H1 (cell line): ENCODE measurements at regions not wholly inside any gene's neighbourhood (a gene's known extent, or its start where the extent isn't known, plus 50 kb on each side); places are given as distances from the start of the nearest gene placed in this dataset.

Experiments used
- CTCF ChIA-PET: fragments of 300-600 bp; sonication (Branson Sonifier 250); formaldehyde crosslinking; loops from one replicate; lab custom pipeline; 2021; ENCODE audit not compliant: partially characterized antibody; lab: Charles Lee
- POLR2A ChIA-PET: fragments of 300-600 bp; sonication (Branson Sonifier 250); formaldehyde crosslinking; loops from one replicate; lab custom pipeline; 2021; ENCODE audit warnings: inconsistent platforms; ENCODE audit not compliant: partially characterized antibody; lab: Charles Lee
- DNase-seq, 2 experiments: peaks; one replicate each; pipeline versions ENCODE4 v3.0.0 to v3.0.0-alpha.2; 2010 to 2022; ENCODE audit warnings: low spot score in 2 of 2, low read depth in 1 of 2, mixed read lengths in 1 of 2
- FAIRE-seq: peaks from 2 replicates; lab custom pipeline; 2011; peaks lifted over from hg19 to GRCh38; lab: Jason Lieb, UNC
- H2AFZ ChIP-seq: 2 replicates; pipeline ENCODE4 v1.8.1; 2012; ENCODE audit warnings: low read length, inconsistent platforms
- H2AK5ac ChIP-seq: 2 replicates; pipeline ENCODE4 v1.6.1; 2013; ENCODE audit warnings: low read depth, low read length
- H2BK120ac ChIP-seq: replicated peaks from 2 replicates; pipeline ENCODE3; 2013; ENCODE audit warnings: low read depth, low read length, inconsistent platforms
- H2BK12ac ChIP-seq: 2 replicates; pipeline ENCODE4 v1.6.1; 2013; ENCODE audit warnings: low read depth, low read length
- H2BK15ac ChIP-seq: 2 replicates; pipeline ENCODE4 v1.6.1; 2013; ENCODE audit warnings: low read length
- H2BK20ac ChIP-seq: 2 replicates; pipeline ENCODE4 v1.6.1; 2013; ENCODE audit warnings: low read length
- H2BK5ac ChIP-seq: 2 replicates; pipeline ENCODE4 v1.6.1; 2013; ENCODE audit warnings: low read depth, low read length
- H3K14ac ChIP-seq: 2 replicates; pipeline ENCODE4 v1.6.1; 2013; ENCODE audit warnings: inconsistent platforms; ENCODE audit not compliant: insufficient read length
- H3K18ac ChIP-seq: 2 replicates; pipeline ENCODE4 v1.6.1; 2013; ENCODE audit warnings: low read length; ENCODE audit errors: extremely low read depth
- H3K23ac ChIP-seq: 2 replicates; pipeline ENCODE4 v1.6.1; 2013; ENCODE audit warnings: inconsistent platforms; ENCODE audit not compliant: insufficient read length
- H3K23me2 ChIP-seq: 2 replicates; pipeline ENCODE4 v1.6.1; 2013; ENCODE audit warnings: low read depth, low read length
- H3K27ac ChIP-seq: 2 replicates; pipeline ENCODE4 v1.6.1; 2011; ENCODE audit warnings: low read depth, low read length, inconsistent platforms
- H3K27me3 ChIP-seq, 4 experiments: replicated peaks in 1 of 4; 1 replicate in 1 of 4; 2 replicates in 3 of 4; pipeline versions ENCODE4 v1.6.1 to v1.8.1; 2011 to 2013; ENCODE audit warnings: low read length in 3 of 4, mild to moderate bottlenecking in 3 of 4, inconsistent platforms in 2 of 4, mixed read lengths in 2 of 4, moderate library complexity in 1 of 4; ENCODE audit not compliant: control insufficient read depth in 3 of 4, insufficient read depth in 3 of 4; ENCODE audit errors: extremely low read depth in 1 of 4
- H3K36me3 ChIP-seq, 4 experiments: 2 replicates each; pipeline versions ENCODE4 v1.6.1 to v1.8.1; 2011 to 2013; ENCODE audit warnings: mild to moderate bottlenecking in 4 of 4, low read length in 3 of 4, moderate library complexity in 2 of 4, control low read depth in 1 of 4, inconsistent platforms in 1 of 4; ENCODE audit not compliant: insufficient read depth in 4 of 4, control insufficient read depth in 2 of 4
- H3K4ac ChIP-seq: replicated peaks from 2 replicates; pipeline ENCODE3; 2013; ENCODE audit warnings: low read length, low read depth, mixed read lengths, inconsistent platforms; ENCODE audit not compliant: insufficient read length
- H3K4me1 ChIP-seq, 4 experiments: replicated peaks in 1 of 4; 1 replicate in 1 of 4; 2 replicates in 3 of 4; pipeline versions ENCODE4 v1.6.1 to v1.8.1; 2011 to 2013; ENCODE audit warnings: low read length in 3 of 4, inconsistent platforms in 2 of 4, mixed read lengths in 1 of 4; ENCODE audit not compliant: insufficient read depth in 4 of 4, control insufficient read depth in 3 of 4
- H3K4me2 ChIP-seq, 2 experiments: 2 replicates each; pipeline versions ENCODE4 v1.6.1 to v1.8.1; 2011 to 2013; ENCODE audit warnings: low read depth in 2 of 2, low read length in 2 of 2, control low read depth in 1 of 2, inconsistent platforms in 1 of 2, mild to moderate bottlenecking in 1 of 2; ENCODE audit not compliant: insufficient read depth in 1 of 2
- H3K4me3 ChIP-seq, 4 experiments: fragments of 200-600, 300-600 bp in 1 of 4; sonication (generic), shearing (Covaris generic), sonication (Bioruptor Twin) in 1 of 4; 2 replicates each; pipeline versions ENCODE4 v1.5.1 to v1.8.1; 2011 to 2016; ENCODE audit warnings: low read length in 4 of 4, low read depth in 3 of 4, control low read depth in 2 of 4, inconsistent platforms in 2 of 4, mild to moderate bottlenecking in 2 of 4, mixed read lengths in 1 of 4, moderate library complexity in 1 of 4; ENCODE audit not compliant: insufficient read depth in 2 of 4; ENCODE audit errors: extremely low read depth in 1 of 4
- H3K56ac ChIP-seq: replicated peaks from 2 replicates; pipeline ENCODE3; 2013; ENCODE audit warnings: low read depth, mild to moderate bottlenecking, mixed read lengths, low read length, inconsistent platforms; ENCODE audit not compliant: insufficient read length
- H3K79me1 ChIP-seq: 2 replicates; pipeline ENCODE4 v1.6.1; 2013; ENCODE audit warnings: low read depth, low read length, control low read depth
- H3K79me2 ChIP-seq, 2 experiments: 2 replicates each; pipeline versions ENCODE4 v1.6.1 to v1.8.1; 2012 to 2013; ENCODE audit warnings: low read length in 2 of 2, mild to moderate bottlenecking in 2 of 2, inconsistent platforms in 1 of 2; ENCODE audit not compliant: insufficient read depth in 2 of 2, control insufficient read depth in 1 of 2
- H3K9ac ChIP-seq, 4 experiments: replicated peaks in 1 of 4; 1 replicate in 1 of 4; 2 replicates in 3 of 4; pipeline versions ENCODE4 v1.6.1 to v1.8.1; 2011 to 2013; ENCODE audit warnings: low read depth in 3 of 4, low read length in 3 of 4, control low read depth in 2 of 4, mild to moderate bottlenecking in 2 of 4, moderate library complexity in 2 of 4, inconsistent platforms in 1 of 4; ENCODE audit errors: extremely low read depth in 1 of 4
- H3K9me3 ChIP-seq, 2 experiments: 2 replicates each; pipeline versions ENCODE4 v1.6.1 to v1.8.1; 2012 to 2013; ENCODE audit warnings: mild to moderate bottlenecking in 2 of 2, moderate library complexity in 2 of 2, control low read depth in 1 of 2, inconsistent platforms in 1 of 2, low read depth in 1 of 2, low read length in 1 of 2, mixed read lengths in 1 of 2; ENCODE audit not compliant: insufficient read depth in 2 of 2
- H4K20me1 ChIP-seq, 2 experiments: replicated peaks in 1 of 2; 2 replicates each; pipeline versions ENCODE3 to v1.8.1; 2011 to 2013; ENCODE audit warnings: inconsistent platforms in 2 of 2, low read length in 2 of 2, mild to moderate bottlenecking in 1 of 2; ENCODE audit not compliant: insufficient read depth in 2 of 2, control insufficient read depth in 1 of 2
- H4K5ac ChIP-seq: 2 replicates; pipeline ENCODE4 v1.6.1; 2013; ENCODE audit warnings: low read length, low read depth, mixed read lengths, inconsistent platforms; ENCODE audit not compliant: insufficient read length
- H4K8ac ChIP-seq: 2 replicates; pipeline ENCODE4 v1.8.0; 2013; ENCODE audit warnings: mild to moderate bottlenecking, moderate library complexity, low read length, inconsistent platforms; ENCODE audit not compliant: insufficient read depth; ENCODE audit errors: extremely low read depth
- H4K91ac ChIP-seq: replicated peaks from 2 replicates; pipeline ENCODE3; 2013; ENCODE audit warnings: low read length, mixed read lengths, inconsistent platforms; ENCODE audit not compliant: insufficient read length
- ATF3 ChIP-seq: IDR thresholded peaks from 2 replicates; pipeline ENCODE4 v1.6.1; 2011; ENCODE audit warnings: low read depth, mild to moderate bottlenecking, low read length; ENCODE audit not compliant: insufficient read depth
- BACH1 ChIP-seq: IDR thresholded peaks from 2 replicates; pipeline ENCODE4 v1.6.1; 2012; ENCODE audit warnings: low read length, improper control_type of control experiment
- CREB1 ChIP-seq: IDR thresholded peaks from 2 replicates; pipeline ENCODE4 v1.6.1; 2012; ENCODE audit warnings: inconsistent platforms
- CTCF ChIP-seq, 3 experiments: IDR thresholded peaks; 1 replicate in 2 of 3; 2 replicates in 1 of 3; pipeline versions ENCODE4 v1.5.1 to v1.6.1; 2011; ENCODE audit warnings: low read length in 3 of 3, mild to moderate bottlenecking in 3 of 3, inconsistent platforms in 2 of 3, low read depth in 1 of 3, moderate library complexity in 1 of 3; ENCODE audit not compliant: insufficient read depth in 1 of 3; ENCODE audit errors: control extremely low read depth in 1 of 3
- EGR1 ChIP-seq: IDR thresholded peaks from 2 replicates; pipeline ENCODE4 v1.6.1; 2011; ENCODE audit warnings: low read depth, low read length, borderline replicate concordance
- JUN ChIP-seq: IDR thresholded peaks from 2 replicates; pipeline ENCODE4 v1.6.1; 2011; ENCODE audit warnings: low read depth, mild to moderate bottlenecking, improper control_type of control experiment, low read length
- JUND ChIP-seq: IDR thresholded peaks from 2 replicates; pipeline ENCODE4 v1.6.1; 2011; ENCODE audit warnings: mild to moderate bottlenecking, improper control_type of control experiment, low read length
- KDM1A ChIP-seq: fragments of 200-600, 300-600 bp; sonication (generic); IDR thresholded peaks from 2 replicates; pipeline ENCODE4 v1.7.1; 2016; ENCODE audit warnings: mild to moderate bottlenecking, low read length, borderline replicate concordance
- MAFK ChIP-seq: IDR thresholded peaks from 2 replicates; pipeline ENCODE4 v1.6.1; 2012; ENCODE audit warnings: low read depth, mild to moderate bottlenecking, improper control_type of control experiment, low read length
- NANOG ChIP-seq: IDR thresholded peaks from 2 replicates; pipeline ENCODE4 v1.6.1; 2011; ENCODE audit warnings: low read length, low read depth, mild to moderate bottlenecking, inconsistent platforms; ENCODE audit not compliant: insufficient read depth, poor library complexity, severe bottlenecking
- SP1 ChIP-seq: IDR thresholded peaks from 2 replicates; pipeline ENCODE4 v1.6.1; 2011; ENCODE audit warnings: low read depth, low read length
- SUZ12 ChIP-seq: fragments of 200-600 bp; sonication (generic); IDR thresholded peaks from 2 replicates; pipeline ENCODE4 v1.6.1; 2012; ENCODE audit warnings: mild to moderate bottlenecking, inconsistent platforms, low read length, moderate library complexity, mixed read lengths
- TBP ChIP-seq: IDR thresholded peaks from 2 replicates; pipeline ENCODE4 v1.6.1; 2011; ENCODE audit warnings: low read depth, low read length, improper control_type of control experiment
- WGBS, 2 experiments: shearing (Covaris generic) in 1 of 2; methylation state at CpG; one replicate each; pipeline versions ENCODE4 v1.1.6 to v1.1.7; 2013 to 2015; ENCODE audit warnings: low lambda C conversion rate in 2 of 2, mixed read lengths in 2 of 2, inconsistent platforms in 1 of 2, low coverage in 1 of 2, missing lambda C conversion rate in 1 of 2; ENCODE audit not compliant: insufficient replicate concordance in 2 of 2, insufficient coverage in 1 of 2, insufficient read length in 1 of 2; ENCODE audit errors: extremely low coverage in 1 of 2, missing lambda C conversion rate in 1 of 2; 5-methylcytosine and 5-hydroxymethylcytosine counted together

- no peak for FAIRE-seq
- Histone ChIP-seq H4K91ac (no peak overlapping the region), H3K4me3 (no peak overlapping the region), H4K5ac (no peak overlapping the region), H3K9me3 (no peaks in the 10 kb centered on the region), H3K23ac (no peak overlapping the region), H2BK15ac (no peak overlapping the region), H3K4ac (no peak overlapping the region), H3K14ac (no peak overlapping the region), H2BK5ac (no peak overlapping the region), H2AFZ (no peak overlapping the region), H4K20me1 (no peaks in the 10 kb centered on the region), H3K79me1 (no peaks in the 10 kb centered on the region; the same call in 1 of the 2 replicates), H3K18ac (no peak overlapping the region), H4K8ac (no peak overlapping the region), H2BK12ac (no peak overlapping the region), H3K4me1 (peaks cover 0 to 4% (median 1%) of the 10 kb centered on the region in 4 experiments; a peak in 2 of 7 replicates), H3K23me2 (no peaks in the 10 kb centered on the region), H3K36me3 (no peaks in the 10 kb centered on the region), H3K79me2 (no peaks in the 10 kb centered on the region), H3K9ac (no peak overlapping the region), H3K27me3 (no peaks in the 10 kb centered on the region), H3K56ac (no peak overlapping the region), H2BK120ac (no peak overlapping the region), H3K27ac (no peak overlapping the region), H2AK5ac (no peak overlapping the region), H3K4me2 (no peak overlapping the region), H2BK20ac (no peak overlapping the region)
- WGBS, 2 experiments: 89% methylated on average over 6 of the region's 6 CpGs; no CpG with 5 or more reads in 1 of the 2 experiments
- no peak for DNase-seq
- ChIA-PET CTCF (interaction anchor here (1.0 kb wide), 1 partner anchor 74 kb away, joined by 3 read pairs; no protein-coding TSS in a partner anchor), POLR2A (no interaction called here)
- TF ChIP-seq ATF3 (no peak), CTCF (IDR thresholded peaks at IDR 0.05; ENCODE audit: control extremely low read depth in 1 of 3, insufficient read depth in 1 of 3, low read depth in 1 of 3, low read length in 3 of 3) (no peak), CREB1 (no peak), TBP (no peak), MAFK (no peak), JUND (no peak), JUN (no peak), KDM1A (no peak), BACH1 (no peak), SP1 (no peak), EGR1 (no peak), SUZ12 (no peak), NANOG (no peak)
Observed at GRCh38 chr11:131099013-131099412, 182.7 kb upstream of the SNX19 start.
